ENCODE measurements at regions not wholly inside any gene's neighbourhood (a gene's known extent, or its start where the extent isn't known, plus 50 kb on each side); places are given as distances from the start of the nearest gene placed in this dataset.

GRCh38 chrX:128634754-128635153 lies 582.6 kb upstream of the ACTRT1 start:
- TF ChIP-seq CTCF (conservative IDR thresholded peaks at IDR 0.05; ENCODE audit: low read depth, low read length) (no peak), EZH2phosphoT487 (IDR thresholded peaks at IDR 0.05; ENCODE audit: borderline replicate concordance, low read length) (no peak), EZH2 (IDR thresholded peaks at IDR 0.05; ENCODE audit: low read length, unreplicated experiment) (no peak)
